ENCODE measurements at regions not wholly inside any gene's neighbourhood (a gene's known extent, or its start where the extent isn't known, plus 50 kb on each side); places are given as distances from the start of the nearest gene placed in this dataset.

DNA sequence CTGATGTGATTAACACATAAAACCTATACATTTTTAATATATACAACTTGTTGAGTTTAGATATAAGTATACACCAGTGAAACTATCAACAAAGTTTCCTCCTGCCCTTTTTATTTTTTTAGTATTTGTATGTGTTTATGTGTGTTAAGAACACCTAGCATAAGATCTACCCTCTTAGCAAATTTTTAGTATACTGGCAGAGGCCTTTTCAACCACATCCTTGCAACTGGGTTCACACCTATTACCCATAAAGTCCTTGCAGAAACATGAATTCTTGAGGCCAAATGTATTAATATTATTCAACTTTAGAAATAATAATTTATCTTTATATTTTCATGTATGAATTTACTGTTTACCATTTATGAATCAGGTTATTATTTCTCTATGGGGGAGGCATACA is 119.7 kb upstream of the CRIM1 start:
- TF ChIP-seq, protein P1, sequence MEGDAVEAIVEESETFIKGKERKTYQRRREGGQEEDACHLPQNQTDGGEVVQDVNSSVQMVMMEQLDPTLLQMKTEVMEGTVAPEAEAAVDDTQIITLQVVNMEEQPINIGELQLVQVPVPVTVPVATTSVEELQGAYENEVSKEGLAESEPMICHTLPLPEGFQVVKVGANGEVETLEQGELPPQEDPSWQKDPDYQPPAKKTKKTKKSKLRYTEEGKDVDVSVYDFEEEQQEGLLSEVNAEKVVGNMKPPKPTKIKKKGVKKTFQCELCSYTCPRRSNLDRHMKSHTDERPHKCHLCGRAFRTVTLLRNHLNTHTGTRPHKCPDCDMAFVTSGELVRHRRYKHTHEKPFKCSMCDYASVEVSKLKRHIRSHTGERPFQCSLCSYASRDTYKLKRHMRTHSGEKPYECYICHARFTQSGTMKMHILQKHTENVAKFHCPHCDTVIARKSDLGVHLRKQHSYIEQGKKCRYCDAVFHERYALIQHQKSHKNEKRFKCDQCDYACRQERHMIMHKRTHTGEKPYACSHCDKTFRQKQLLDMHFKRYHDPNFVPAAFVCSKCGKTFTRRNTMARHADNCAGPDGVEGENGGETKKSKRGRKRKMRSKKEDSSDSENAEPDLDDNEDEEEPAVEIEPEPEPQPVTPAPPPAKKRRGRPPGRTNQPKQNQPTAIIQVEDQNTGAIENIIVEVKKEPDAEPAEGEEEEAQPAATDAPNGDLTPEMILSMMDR (conservative IDR thresholded peaks at IDR 0.05; ENCODE audit: low read depth, low read length): no peak
- TF ChIP-seq EZH2phosphoT487 (IDR thresholded peaks at IDR 0.05; ENCODE audit: borderline replicate concordance, low read length): no peak
